ENCODE measurements at regions not wholly inside any gene's neighbourhood (a gene's known extent, or its start where the extent isn't known, plus 50 kb on each side); places are given as distances from the start of the nearest gene placed in this dataset.
A peak's percentile ranks its signal among the peaks of the same experiment; 100 is the strongest.

DNA sequence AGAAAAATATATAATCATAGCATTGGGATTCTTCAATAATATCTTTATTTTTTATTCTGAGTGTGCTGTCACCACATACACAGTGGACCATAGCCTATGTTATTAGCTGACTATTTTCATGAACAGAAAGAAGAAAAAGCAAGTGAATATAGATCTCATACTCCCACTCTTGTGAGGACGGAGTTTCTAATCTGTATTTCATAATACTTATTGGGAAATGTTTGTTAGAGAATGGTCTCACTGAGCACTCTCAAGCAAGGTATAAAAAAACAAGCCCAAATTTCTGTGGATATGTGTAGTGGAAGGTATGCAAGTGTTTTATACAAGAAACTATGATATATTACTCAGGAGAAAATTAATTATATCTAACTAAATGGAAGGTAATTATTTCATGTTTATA is 1218.1 kb downstream of the SLITRK1 start:
- DNase-seq: no peak

DNA sequence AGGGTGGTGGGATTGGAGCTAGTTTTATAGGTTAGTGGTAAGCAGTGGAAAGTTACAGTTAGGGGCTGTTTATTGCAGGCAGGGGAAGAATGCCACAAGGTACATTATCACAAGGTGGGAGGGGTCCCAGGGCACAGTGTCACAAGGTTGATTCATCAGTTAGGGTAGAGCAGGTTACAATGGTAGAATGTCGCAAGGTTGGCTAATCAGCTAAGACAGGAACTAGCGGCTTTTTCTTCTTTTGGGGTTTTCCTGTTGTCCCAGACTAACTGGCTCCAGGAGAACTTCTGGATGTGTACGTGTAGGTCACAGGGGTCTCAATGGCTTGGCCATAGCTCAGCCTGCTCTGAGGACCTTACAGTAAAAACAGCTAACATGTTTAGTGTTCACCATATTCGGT is 1221.1 kb downstream of the SLITRK1 start:
- no peak for DNase-seq

DNA sequence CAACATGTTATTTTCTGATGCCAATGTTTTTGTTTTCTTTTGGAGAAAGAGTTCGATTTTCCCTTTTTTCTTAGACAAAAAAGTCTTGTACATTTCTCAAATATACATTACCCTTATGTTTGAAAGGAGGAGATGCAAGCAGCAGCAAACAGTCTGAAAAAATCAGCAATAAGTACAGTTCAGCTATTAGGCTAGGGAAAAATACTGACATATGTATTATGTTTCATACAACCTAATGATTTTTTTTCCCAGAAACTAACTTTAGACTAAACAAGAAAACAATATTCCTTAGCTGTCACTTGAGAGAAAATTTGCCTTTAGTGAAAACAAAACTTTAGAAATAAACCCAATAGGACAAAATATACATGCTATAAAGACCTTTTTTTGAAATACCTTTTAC is 1223.5 kb downstream of the SLITRK1 start:
- DNase-seq: no peak

DNA sequence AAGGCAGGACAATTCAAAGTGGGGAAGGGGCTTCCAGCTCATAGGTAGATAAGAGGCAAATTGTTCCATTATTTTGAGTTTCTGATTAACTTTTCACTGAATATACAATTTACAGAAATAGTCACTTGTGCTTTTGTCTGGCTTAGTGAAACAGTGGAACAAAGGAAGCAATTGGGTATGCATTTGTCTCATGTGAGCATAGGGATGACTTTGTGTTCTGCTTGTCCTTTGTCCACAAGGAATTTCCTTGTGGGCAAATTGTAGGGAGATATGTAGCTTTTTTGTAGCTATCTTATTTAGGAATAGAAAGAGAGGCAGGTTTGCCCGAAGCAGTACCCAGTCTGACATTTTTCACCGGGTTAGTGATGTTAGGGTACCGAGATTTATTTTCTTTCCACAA is 1224.8 kb downstream of the SLITRK1 start:
- DNase-seq: no peak

DNA sequence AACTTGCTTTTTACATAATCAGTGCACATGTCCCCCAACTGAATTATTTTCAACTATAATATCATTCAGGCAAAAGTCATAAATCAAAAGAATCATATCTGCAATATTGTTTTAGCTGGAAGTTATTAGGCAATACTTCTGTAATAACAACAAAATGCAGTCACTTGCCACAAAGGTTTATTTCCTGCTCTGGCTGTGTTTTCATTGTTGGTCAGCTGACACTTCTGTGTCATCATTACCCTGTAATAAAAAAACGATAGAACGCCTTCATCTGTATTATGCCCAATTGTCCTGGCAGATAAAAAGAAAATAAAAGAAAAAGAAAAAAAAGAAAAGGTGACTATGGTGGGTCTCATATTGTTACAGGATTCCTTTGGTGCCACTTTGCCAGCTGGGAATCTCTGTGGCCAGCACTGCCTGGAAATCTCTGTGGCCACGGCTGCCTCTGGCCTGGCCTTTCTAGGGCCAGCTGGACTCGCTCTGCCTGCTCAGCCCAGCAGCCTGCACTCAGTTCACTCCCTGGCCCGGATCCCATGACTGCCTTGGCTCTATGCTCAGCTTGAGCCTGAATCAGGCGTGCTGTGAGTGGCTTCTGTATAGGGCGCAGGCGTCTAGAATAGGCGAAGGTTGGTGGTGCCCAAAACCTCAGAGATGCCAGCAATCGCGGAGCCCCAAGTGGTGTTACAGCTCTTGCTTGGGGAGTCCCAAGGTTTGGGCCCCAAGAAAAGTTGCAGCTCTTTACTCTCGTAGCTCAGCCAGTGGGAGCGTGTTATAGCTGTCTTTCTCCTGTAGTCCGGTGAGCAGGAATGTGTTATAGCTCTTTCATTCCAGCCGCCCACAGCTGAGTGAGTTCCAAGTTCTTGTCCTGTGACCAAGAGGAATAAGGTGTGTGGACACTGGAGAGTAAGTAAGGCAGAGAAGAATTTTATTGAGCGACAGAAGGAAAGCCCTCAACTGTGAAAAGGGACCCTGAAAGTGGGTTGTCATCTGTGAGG is 1227.1 kb downstream of the SLITRK1 start:
- peak; percentile 43 for DNase-seq

DNA sequence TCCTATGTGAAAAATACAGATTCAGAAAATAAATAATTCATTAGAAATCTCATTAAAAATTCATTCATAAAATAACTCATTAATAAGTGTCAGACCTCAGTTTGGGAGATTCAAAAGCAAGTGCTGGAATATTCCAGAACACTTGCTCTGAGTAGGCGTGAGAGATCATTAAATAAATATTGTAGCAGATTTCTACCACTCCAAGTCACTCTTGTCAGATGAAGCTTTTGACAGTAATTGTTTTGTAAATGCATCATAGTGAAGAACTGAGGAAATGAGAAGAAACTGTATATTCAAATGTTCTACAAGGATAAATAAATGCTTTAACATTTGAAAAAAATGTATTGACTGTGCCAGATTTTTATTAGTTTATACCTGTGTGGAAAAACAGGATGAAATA is 1228.1 kb downstream of the SLITRK1 start:
- no peak for DNase-seq

DNA sequence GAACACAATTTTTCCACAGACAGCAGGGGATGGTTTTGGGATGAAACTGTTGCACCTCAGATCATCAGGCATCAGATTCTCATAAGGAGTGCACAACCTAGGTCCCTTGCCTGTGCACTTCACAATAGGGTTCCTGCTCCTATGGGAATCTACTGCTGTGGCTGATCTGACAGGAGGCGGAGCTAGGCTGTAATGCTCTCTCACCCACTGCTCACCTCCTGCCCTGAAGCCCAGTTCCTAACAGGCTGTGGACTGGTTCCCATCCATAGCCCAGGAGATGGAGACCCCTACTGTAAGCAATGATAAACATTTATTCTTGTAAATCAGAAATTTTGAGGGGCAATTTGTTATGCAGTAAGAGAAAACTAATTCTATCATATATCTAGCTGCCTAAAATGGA is 1234.7 kb downstream of the SLITRK1 start:
- DNase-seq: no peak

DNA sequence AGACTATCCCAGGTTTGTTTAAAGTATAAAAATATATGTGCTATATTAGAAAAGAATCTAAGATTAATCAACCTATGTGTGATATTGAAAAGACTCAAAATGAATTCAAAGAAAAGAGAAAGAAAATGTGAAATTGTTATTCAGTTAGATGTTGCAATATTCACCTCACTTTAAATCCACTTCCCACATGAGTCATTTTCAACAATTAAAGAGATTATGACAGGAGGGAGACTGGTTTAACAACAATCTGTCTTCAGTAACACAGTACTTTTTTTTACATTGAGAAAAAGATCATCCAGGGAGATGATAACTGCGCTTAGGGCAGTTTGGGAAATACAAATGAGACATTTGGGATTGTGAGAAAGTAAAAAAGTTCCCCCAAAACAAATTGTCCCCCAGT is 1246.2 kb downstream of the SLITRK1 start:
- no peak for DNase-seq

DNA sequence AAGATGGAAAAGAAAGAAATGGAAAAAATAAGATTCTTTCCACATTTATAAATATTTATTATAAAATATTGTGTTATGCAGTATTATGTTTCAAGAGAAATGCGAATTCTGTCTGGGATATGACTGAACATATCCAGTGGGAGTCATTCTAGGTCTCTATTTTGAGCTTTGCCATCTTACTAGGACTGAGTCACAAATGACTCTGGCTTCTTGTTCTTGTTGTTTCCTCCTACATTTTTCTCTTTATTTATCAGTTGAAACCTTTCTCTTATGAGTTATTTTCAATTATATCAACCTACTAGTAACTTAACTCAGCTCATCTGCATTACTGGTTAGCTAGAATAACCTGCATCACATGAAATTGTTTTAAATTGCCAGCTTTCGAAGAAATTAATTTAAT is 1247.3 kb downstream of the SLITRK1 start:
- no peak for DNase-seq

DNA sequence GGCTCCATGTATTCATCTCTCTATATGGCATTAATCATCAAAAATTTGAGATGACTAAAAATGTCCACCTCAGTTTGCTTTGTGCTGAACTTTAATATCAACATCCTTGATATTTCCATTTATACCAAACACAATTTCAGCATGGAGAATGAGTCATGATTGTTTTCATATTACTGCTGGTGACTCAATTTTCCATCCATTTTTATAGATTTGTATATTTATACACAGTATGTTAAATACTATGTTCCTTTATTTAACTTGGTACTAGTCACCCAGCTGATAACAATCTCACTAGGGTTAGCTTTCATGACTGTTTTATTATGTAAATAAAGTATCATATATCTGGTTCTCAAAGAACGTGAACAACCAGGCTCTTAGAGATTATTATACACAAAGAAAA is 1255.1 kb downstream of the SLITRK1 start:
- no peak for DNase-seq

DNA sequence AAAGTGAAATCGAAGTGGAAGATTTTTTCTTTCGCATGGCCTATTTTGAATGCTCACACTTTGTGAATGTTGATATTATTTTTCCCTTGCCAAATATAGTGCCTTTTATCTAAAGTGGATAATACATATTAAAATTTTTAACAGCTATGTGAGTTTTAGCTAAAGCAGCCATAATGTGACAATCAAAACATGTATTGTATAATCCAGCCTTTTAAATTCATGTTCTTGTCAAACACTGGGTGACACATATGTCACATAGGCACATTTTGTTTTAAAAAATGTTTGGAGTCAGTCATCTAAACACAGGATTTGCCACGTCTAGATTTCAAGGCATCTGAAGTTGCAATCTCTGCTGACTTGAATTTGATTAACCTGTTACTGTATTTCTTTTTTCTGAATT is 1256.6 kb downstream of the SLITRK1 start:
- DNase-seq: no peak

DNA sequence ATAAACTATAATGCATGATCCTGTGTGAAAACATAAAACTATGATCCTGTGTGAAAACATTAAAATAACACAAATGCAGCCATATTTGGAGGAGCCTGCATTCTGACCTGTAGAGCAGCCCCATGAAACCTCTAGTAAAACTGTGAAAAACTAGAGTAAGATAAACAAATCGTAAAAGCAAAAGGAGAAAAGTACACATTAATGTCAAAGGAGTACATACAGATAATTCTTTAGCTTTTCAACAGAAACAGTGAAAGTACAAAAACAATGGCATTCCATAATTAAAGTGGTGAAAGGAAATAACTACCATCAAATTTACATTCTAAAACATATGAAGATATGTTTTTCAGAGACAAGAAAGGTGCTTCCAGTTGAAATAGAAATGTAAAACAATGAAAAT is 1267.2 kb downstream of the SLITRK1 start:
- no peak for DNase-seq

DNA sequence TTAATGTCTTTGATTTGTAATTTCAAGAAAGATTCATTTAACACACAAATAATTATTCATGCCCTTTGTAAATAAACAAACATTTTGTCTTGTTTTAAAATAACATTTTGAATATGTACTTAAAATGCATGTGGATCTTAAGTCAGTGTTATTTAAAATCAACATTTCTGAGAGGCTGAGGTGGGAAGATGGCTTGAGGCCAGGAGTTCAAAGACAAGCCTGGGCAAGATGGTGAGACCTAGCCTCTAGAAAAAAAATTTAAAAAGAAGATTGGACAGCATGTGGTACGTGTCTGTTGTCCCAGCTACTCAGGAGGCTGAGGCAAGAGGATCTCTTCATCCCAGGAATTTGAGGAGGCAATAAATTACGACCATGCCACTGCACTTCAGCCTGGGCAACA is 1268.2 kb downstream of the SLITRK1 start:
- no peak for DNase-seq

DNA sequence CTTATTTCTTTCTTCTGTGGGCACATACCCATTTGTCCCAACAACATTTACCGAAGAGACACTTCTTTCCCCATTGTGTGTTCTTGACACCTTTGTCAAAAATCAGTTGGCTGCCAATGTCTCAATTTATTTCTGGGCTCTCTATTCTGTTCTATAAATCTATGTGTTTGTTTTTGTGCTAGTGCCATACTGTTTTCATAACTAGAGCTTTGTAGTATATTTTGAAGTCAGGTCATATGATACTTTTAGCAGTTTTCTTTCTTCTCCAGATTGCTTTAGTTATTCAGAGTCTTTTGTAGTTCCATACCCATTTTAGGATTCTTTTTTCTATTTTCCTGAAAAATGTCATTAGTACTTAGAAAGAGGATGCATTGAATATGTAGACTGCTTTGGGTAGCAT is 1276.3 kb downstream of the SLITRK1 start:
- no peak for DNase-seq

DNA sequence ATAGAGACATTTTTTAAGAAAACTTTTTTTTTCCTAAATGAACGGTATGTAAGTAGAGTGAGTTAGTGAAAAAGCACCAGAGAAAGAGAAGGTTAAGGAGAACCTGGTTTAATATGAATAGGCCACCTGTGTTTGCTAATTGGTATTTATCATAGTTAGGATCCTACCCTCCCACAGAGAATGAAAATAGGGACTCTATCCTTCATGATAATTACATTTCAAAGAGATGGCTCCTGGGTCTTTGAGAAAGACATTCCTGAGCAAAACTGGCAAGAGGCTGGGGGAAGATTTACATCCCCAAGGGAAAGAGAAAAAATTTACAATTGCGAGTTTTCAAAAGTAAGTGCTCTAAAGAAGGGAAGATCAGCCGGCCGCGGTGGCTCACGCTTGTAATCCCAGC is 1284.5 kb downstream of the SLITRK1 start:
- DNase-seq: no peak

DNA sequence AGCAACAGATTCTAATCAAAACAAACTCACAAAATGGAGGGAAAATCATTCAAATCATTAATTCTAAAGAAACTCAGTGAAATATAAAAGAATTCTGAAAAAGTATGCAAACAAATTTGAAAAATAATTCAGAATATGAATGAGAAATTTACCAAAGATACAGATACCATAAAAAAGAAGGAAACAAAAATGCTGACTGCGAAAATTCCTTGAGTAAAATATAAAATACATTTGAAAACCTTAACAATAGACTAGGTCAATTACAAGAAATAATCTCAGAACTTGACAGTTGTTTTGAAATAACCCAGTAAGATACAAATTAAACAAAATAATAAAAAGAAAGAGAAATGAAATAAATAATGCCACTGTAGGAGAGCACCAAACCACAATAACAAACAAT is 1289.0 kb downstream of the SLITRK1 start:
- no peak for DNase-seq

DNA sequence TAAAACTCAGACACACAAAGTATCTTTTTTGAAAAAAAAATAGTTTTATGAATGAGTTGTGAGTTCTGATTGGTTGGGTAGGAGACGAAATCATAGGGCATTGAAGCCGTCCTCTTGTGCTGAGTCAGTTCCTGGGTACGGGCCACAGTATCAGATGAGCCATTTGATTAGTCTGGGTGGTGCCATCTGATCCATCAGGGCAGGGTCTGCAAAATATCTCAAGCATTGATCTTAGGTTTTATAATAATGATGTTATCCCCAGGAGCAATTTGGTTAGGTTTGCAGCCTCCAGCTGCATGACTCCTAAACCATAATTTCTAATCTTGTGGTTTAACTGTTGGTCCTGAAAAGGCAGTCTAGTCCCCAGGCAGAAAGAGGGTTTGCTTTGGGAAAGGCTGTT is 1310.6 kb downstream of the SLITRK1 start:
- DNase-seq: no peak

DNA sequence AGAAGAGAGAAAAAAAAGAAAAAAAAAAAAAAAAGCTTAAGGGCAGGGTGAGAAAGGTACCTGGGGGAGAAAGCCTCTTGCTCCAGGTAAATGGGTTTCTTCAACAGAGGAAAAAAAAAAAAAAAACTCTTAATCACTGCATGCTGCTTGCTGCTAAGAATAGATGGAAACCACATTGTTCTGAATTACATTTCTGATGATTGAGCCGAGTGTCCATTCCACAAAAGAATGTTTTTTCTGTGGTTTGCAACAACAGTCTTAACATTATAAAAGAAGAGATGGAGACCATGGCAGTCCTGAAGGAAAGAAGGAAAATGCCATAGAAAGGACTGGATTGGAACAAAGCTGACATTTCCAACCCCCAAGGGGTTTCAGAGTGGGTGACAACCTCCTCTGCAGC is 1312.7 kb downstream of the SLITRK1 start:
- no peak for DNase-seq

DNA sequence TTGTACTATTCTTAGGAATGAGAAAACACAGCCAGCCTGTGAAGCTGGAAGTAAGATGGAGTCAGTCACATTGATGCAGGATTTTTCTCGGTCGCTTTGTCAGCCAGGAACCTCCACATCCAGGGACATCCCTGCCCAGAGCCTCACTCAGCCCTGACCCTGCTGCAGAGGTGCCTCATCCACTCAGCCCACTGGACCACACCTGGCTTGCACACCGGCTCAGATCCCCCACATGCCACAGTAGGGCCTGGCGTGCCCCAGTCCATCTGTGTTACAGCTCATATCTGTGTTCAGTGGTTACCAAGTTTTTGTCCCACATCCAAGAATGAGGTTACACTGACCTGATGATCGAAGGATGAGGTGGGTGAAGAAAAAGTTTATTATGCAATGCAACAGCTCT is 1315.4 kb downstream of the SLITRK1 start:
- DNase-seq: no peak

DNA sequence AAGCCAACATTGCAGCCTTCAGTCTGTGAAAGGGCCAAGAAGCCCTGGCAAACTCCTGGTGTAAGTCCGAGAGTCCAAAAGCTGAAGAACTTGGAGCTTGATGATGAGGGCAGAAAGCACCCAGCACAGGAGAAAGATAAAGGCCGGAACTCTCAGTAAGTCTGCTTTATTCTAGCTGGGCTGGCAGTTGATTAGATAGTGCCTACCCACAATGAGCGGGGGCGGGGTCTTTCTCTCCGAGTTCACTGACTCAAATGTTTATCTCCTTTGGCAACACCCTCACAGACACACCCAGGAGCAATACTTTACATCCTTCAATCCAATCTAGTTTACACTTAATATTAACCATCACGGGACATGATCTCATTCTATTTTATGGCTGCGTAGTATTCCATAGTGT is 1317.1 kb downstream of the SLITRK1 start:
- no peak for DNase-seq

DNA sequence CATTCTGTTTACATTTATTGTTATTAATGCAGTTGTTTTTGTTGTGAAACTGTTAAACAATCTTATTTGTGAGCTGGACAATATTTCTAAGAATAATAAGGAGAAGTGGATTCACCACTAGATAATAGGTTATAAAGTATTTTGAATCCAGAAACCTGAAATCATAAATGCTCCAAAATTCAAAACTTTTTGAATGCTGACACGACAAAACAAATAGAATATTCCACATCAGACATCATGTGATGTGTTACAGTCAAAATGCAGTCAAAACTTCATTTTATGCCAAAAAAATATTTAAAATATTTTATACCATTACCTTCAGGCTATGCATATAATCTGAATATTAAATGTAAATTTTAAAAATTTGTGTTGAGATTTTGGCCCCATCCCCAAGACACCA is 1321.4 kb downstream of the SLITRK1 start:
- no peak for DNase-seq

DNA sequence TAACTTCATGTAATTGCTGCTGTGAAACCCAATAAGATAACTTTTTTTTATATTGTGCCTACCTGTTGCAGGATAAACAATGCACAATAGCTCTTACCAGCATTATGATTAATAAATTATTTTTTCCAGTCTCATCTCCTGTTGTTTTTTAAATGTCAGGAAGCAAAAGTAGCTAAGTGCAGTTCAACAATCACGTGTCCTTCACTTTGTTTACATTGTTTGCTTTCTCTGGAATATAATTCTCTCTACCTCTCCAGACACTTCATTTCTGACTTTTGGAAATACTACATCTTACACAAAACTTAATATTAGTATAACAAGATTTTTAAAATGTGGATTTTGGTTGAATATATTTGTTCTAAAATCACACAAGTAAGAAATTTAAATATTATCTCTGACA is 1359.4 kb downstream of the SLITRK1 start:
- DNase-seq: no peak

DNA sequence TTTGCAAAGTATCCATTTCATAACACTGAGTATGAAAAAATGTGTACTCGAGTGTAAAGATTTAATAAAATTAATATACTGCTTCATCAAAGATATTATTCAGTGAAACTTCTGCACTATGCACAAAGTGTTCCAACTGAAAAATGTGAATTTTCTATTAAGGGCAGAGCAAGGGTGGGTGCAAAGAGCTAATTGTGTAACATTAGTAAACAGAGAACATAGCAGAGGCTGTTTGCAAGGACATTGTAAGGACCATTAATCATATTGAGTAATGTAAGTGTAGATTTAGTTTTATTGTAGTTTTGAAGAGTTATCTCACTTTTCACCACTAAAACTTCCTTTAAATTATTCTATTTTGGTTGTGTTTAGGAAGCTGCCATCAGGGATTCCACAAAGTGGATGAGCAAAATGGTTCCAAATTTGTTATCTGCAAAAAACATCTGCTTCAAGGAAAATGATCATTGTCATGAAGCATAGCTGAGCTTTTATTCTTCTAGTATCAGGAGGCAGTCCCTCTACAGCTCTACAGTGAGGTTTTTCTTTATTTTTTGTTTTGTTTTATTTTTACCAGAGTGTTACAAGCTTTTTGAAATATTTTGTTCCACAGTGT is 1375.4 kb downstream of the SLITRK1 start:
- no peak for DNase-seq

DNA sequence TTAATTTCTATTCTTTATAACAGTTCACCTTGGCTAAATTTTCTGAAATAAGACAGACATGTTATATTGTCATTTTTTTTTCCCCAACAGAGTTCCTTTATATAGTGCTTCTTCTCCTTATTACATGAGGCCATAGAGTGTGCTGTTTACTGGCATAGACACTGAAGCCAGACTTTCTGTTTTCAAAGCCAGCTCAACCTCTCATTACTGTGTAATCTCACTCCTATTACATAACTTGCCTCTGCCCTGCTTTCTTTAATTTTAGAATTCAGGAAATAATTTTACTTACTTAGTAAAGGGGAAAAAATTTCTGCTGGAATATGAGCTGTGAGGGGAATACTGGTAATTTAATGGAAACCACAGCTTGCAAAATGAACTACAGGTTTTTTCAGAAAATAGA is 1380.4 kb downstream of the SLITRK1 start:
- no peak for DNase-seq

DNA sequence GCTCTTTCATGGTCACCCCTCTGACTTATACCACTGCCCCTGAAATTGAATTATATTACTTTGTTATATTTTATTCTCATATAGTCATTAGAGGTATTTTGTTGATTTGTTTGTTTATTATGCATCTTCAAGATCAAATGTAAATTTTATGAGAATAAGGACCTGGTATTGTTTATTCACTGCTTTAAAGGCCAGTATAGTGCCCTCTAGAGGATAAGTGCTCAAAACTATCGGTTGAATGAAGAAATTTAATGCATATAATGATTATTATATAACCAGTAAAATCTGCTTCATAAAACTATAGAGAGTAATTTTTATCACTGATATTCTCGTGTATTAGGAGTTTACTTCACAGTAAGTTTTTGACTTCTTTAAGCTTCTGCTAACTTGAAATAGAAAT is 1401.9 kb downstream of the SLITRK1 start:
- DNase-seq: no peak
